ENCODE measurements at regions not wholly inside any gene's neighbourhood (a gene's known extent, or its start where the extent isn't known, plus 50 kb on each side); places are given as distances from the start of the nearest gene placed in this dataset.

DNA sequence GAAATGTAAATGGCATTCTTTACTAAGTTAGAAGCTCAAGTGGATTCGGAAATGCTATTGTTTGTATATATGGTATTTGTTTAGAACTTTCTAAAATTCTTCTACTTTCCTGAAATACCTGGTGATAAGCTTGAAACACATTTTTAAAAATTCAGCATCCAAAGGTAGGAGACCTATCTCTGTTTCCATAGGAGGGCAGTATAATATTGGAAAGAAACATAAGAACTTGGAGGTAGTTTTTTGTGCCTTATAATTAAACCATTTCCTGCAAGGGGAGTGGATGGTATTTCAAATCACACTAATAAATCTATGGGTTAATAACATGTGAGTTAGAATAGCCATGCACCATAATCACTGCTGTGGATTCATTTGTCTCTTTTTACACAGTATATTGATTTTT, 217.4 kb upstream of the AADAT start:
- no peak overlapping the region for H3K4me3 Mint-ChIP-seq (ENCODE audit: unreplicated experiment)
- Histone ChIP-seq H3K9me3 (ENCODE audit: insufficient read depth, low read depth, low read length) (no peaks in the 10 kb centered on the region), H3K36me3 (ENCODE audit: insufficient read depth, low read length) (no peaks in the 10 kb centered on the region), H3K27me3 (ENCODE audit: insufficient read depth, low read length) (no peaks in the 10 kb centered on the region), H2AFZ (ENCODE audit: low read depth, low read length) (no peak overlapping the region), H3K4me1 (ENCODE audit: insufficient read depth, low read length) (no peaks in the 10 kb centered on the region), H3K9ac (ENCODE audit: low read length) (no peak overlapping the region), H3K79me2 (ENCODE audit: insufficient read depth, low read length) (no peaks in the 10 kb centered on the region), H4K20me1 (ENCODE audit: insufficient read depth, low read length) (no peaks in the 10 kb centered on the region), H3K27ac (ENCODE audit: low read depth, low read length) (no peak overlapping the region), H3K4me2 (ENCODE audit: low read length) (no peak overlapping the region), H3K4me3 (ENCODE audit: insufficient read depth, low read depth, low read length) (no peak overlapping the region)
- H3K27ac Mint-ChIP-seq (ENCODE audit: unreplicated experiment), result no peak overlapping the region
- H3K36me3 Mint-ChIP-seq (ENCODE audit: low read depth, unreplicated experiment), result no peaks in the 10 kb centered on the region
- FAIRE-seq, result no peak
- DNase-seq (ENCODE audit: low read depth), result no peak
- H3K4me1 Mint-ChIP-seq (ENCODE audit: low read depth, unreplicated experiment), result no peaks in the 10 kb centered on the region
- no peaks in the 10 kb centered on the region for H3K9me3 Mint-ChIP-seq (ENCODE audit: unreplicated experiment)
- H3K27me3 Mint-ChIP-seq (ENCODE audit: low read depth, unreplicated experiment), result no peaks in the 10 kb centered on the region
- TF ChIP-seq EZH2 (IDR thresholded peaks at IDR 0.05; ENCODE audit: insufficient read depth, low read length), result no peak
- TF ChIP-seq, protein P1, sequence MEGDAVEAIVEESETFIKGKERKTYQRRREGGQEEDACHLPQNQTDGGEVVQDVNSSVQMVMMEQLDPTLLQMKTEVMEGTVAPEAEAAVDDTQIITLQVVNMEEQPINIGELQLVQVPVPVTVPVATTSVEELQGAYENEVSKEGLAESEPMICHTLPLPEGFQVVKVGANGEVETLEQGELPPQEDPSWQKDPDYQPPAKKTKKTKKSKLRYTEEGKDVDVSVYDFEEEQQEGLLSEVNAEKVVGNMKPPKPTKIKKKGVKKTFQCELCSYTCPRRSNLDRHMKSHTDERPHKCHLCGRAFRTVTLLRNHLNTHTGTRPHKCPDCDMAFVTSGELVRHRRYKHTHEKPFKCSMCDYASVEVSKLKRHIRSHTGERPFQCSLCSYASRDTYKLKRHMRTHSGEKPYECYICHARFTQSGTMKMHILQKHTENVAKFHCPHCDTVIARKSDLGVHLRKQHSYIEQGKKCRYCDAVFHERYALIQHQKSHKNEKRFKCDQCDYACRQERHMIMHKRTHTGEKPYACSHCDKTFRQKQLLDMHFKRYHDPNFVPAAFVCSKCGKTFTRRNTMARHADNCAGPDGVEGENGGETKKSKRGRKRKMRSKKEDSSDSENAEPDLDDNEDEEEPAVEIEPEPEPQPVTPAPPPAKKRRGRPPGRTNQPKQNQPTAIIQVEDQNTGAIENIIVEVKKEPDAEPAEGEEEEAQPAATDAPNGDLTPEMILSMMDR (IDR thresholded peaks at IDR 0.05; ENCODE audit: insufficient read depth, low read depth, low read length), result no peak

DNA sequence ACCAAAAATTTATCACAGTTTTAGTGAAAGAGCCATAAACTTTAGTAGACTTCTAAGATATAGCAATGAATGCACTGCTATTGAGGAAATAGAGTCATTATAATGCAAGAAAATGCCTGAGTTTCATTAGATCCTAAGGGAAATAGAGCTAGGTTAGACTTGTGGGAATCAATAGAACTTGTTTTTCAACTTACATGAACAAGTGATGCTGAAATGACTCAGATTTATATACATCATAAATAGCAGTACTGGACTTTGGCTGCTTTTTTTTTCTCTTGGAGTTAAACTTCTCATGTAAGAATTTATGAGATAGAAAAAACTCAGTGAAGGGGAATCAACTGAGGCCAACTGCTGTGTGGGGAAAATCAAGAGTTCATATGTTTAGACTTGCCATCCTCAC, 216.5 kb upstream of the AADAT start:
- H3K9ac ChIP-seq (ENCODE audit: low read length), result no peak overlapping the region
- H4K20me1 ChIP-seq (ENCODE audit: insufficient read depth, low read length), result no peaks in the 10 kb centered on the region
- TF ChIP-seq, protein P1 (IDR thresholded peaks at IDR 0.05; ENCODE audit: insufficient read depth, low read depth, low read length), result no peak
- Mint-ChIP-seq H3K27me3 (ENCODE audit: low read depth, unreplicated experiment) (no peaks in the 10 kb centered on the region), H3K4me1 (ENCODE audit: low read depth, unreplicated experiment) (no peaks in the 10 kb centered on the region), H3K9me3 (ENCODE audit: unreplicated experiment) (no peaks in the 10 kb centered on the region), H3K4me3 (ENCODE audit: unreplicated experiment) (no peak overlapping the region), H3K27ac (ENCODE audit: unreplicated experiment) (no peak overlapping the region), H3K36me3 (ENCODE audit: low read depth, unreplicated experiment) (no peaks in the 10 kb centered on the region)
- DNase-seq (ENCODE audit: low read depth) (no peak), FAIRE-seq (no peak)
- no peak overlapping the region for H3K27ac ChIP-seq (ENCODE audit: low read depth, low read length)
- no peaks in the 10 kb centered on the region for H3K79me2 ChIP-seq (ENCODE audit: insufficient read depth, low read length)
- H3K27me3 ChIP-seq (ENCODE audit: insufficient read depth, low read length), result no peaks in the 10 kb centered on the region
- H3K4me2 ChIP-seq (ENCODE audit: low read length), result no peak overlapping the region
- no peak overlapping the region for H3K4me3 ChIP-seq (ENCODE audit: insufficient read depth, low read depth, low read length)
- no peaks in the 10 kb centered on the region for H3K4me1 ChIP-seq (ENCODE audit: insufficient read depth, low read length)
- H3K9me3 ChIP-seq (ENCODE audit: insufficient read depth, low read depth, low read length), result no peaks in the 10 kb centered on the region
- no peaks in the 10 kb centered on the region for H3K36me3 ChIP-seq (ENCODE audit: insufficient read depth, low read length)
- H2AFZ ChIP-seq (ENCODE audit: low read depth, low read length), result no peak overlapping the region

DNA sequence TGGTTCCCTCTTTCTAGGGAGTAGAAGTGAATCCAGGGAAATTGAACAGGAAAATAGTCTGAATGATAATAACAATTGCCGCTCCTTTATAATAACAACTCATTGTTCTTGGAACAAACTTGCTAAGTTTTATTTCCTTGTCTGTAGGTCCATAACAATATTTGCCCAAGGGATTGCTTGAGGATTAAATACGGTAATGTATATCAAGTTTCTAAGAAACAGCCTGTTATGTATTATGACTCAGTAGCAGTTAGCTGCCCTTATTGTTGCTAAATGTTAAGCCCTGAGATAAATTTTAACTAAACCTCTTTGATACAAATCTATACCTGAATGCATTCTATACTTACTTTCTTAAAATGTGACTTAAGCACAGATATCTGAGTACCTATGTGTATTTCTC, 215.9 kb upstream of the AADAT start:
- no peaks in the 10 kb centered on the region for H3K4me1 ChIP-seq (ENCODE audit: insufficient read depth, low read length)
- Mint-ChIP-seq H3K4me3 (ENCODE audit: unreplicated experiment) (no peak overlapping the region), H3K36me3 (ENCODE audit: low read depth, unreplicated experiment) (no peaks in the 10 kb centered on the region), H3K9me3 (ENCODE audit: unreplicated experiment) (no peaks in the 10 kb centered on the region), H3K27me3 (ENCODE audit: low read depth, unreplicated experiment) (no peaks in the 10 kb centered on the region), H3K4me1 (ENCODE audit: low read depth, unreplicated experiment) (no peaks in the 10 kb centered on the region), H3K27ac (ENCODE audit: unreplicated experiment) (no peak overlapping the region)
- H3K79me2 ChIP-seq (ENCODE audit: insufficient read depth, low read length), result no peaks in the 10 kb centered on the region
- no peaks in the 10 kb centered on the region for H3K27me3 ChIP-seq (ENCODE audit: insufficient read depth, low read length)
- FAIRE-seq, result no peak
- H3K9ac ChIP-seq (ENCODE audit: low read length), result no peak overlapping the region
- no peak for TF ChIP-seq EZH2 (IDR thresholded peaks at IDR 0.05; ENCODE audit: insufficient read depth, low read length)
- TF ChIP-seq, protein P1 (IDR thresholded peaks at IDR 0.05; ENCODE audit: insufficient read depth, low read depth, low read length), result no peak
- H2AFZ ChIP-seq (ENCODE audit: low read depth, low read length), result no peak overlapping the region
- no peaks in the 10 kb centered on the region for H3K36me3 ChIP-seq (ENCODE audit: insufficient read depth, low read length)
- H3K4me3 ChIP-seq (ENCODE audit: insufficient read depth, low read depth, low read length), result no peak overlapping the region
- H4K20me1 ChIP-seq (ENCODE audit: insufficient read depth, low read length), result no peaks in the 10 kb centered on the region
- no peak for DNase-seq (ENCODE audit: low read depth)
- no peaks in the 10 kb centered on the region for H3K9me3 ChIP-seq (ENCODE audit: insufficient read depth, low read depth, low read length)
- H3K27ac ChIP-seq (ENCODE audit: low read depth, low read length), result no peak overlapping the region
- H3K4me2 ChIP-seq (ENCODE audit: low read length), result no peak overlapping the region

Measured in astrocyte (in vitro differentiated cells and primary cell).